Testis (tissue), 2 donors: ENCODE measurements at regions not wholly inside any gene's neighbourhood (a gene's known extent, or its start where the extent isn't known, plus 50 kb on each side); places are given as distances from the start of the nearest gene placed in this dataset.
"Not testable (repeated sequence)": the region's sequence is repeated elsewhere in the genome, so short reads cannot be mapped to it uniquely, and the experiment has no call there.

Source experiments
- DNase-seq: peaks from one replicate; pipeline ENCODE4 v3.0.0-alpha.2; 2019
- H3K27ac ChIP-seq, 2 donors: fragments of 200-600 bp; sonication (generic); one replicate each; pipeline ENCODE4 v1.5.1; 2019
- H3K27me3 ChIP-seq: fragments of 200-600 bp; sonication (generic); one replicate; pipeline ENCODE4 v1.5.1; 2019
- H3K36me3 ChIP-seq: fragments of 200-600 bp; sonication (generic); one replicate; pipeline ENCODE4 v1.5.1; 2017; ENCODE audit warnings: low read depth; ENCODE audit errors: missing control alignments
- H3K4me1 ChIP-seq: fragments of 200-600 bp; sonication (generic); one replicate; pipeline ENCODE4 v1.5.1; 2019
- H3K4me3 ChIP-seq, 2 donors: fragments of 200-600 bp; sonication (generic); one replicate each; pipeline ENCODE4 v1.5.1; 2017 to 2019
- H3K9me3 ChIP-seq: fragments of 200-600 bp; sonication (generic); one replicate; pipeline ENCODE4 v1.5.1; 2017
- CTCF ChIP-seq, 3 experiments: fragments of 450-650 bp in 2 of 3; fragments of 200-600 bp in 1 of 3; sonication (generic) in 1 of 3; IDR thresholded peaks; one replicate each; pipeline ENCODE4 v1.5.1; 2016 to 2019; ENCODE audit warnings: antibody characterized with exemption in 3 of 3, mild to moderate bottlenecking in 2 of 3, moderate library complexity in 1 of 3
- POLR2A ChIP-seq: fragments of 450-650 bp; IDR thresholded peaks from one replicate; pipeline ENCODE4 v1.6.1; 2017; ENCODE audit warnings: antibody characterized with exemption, mild to moderate bottlenecking, moderate library complexity
- WGBS, 2 donors: methylation state at CpG; one replicate each; pipeline ENCODE4 v1.1.5; 2018; 5-methylcytosine and 5-hydroxymethylcytosine counted together
- intact Hi-C: fragments of 100-400 bp; cut with DNase I; formaldehyde crosslinking; loops from one replicate; pipeline ENCODE4 v1.15.1; 2023; ENCODE audit warnings: low total_unique reads

GRCh38 chr1:181251713-181252075 is 163.2 kb downstream of the IER5 start:
- WGBS, 2 donors, result 53 to 68% methylated on average over 6 of the region's 6 CpGs
- intact Hi-C loops, result no loop called here
- H3K4me1 ChIP-seq, result no peaks in the 10 kb centered on the region
- no peak overlapping the region for H3K27ac ChIP-seq
- no peaks in the 10 kb centered on the region for H3K9me3 ChIP-seq
- DNase-seq, result no peak
- H3K4me3 ChIP-seq, result no peak overlapping the region
- no peaks in the 10 kb centered on the region for H3K27me3 ChIP-seq
- no peaks in the 10 kb centered on the region for H3K36me3 ChIP-seq
- no peak for TF ChIP-seq CTCF (IDR thresholded peaks at IDR 0.05)
- no peak for TF ChIP-seq POLR2A

GRCh38 chr1:181253601-181254000 is 165.1 kb downstream of the IER5 start:
- H3K4me1 ChIP-seq, H3K4me3 ChIP-seq, DNase-seq, H3K27ac ChIP-seq, H3K27me3 ChIP-seq, H3K9me3 ChIP-seq, intact Hi-C loops, H3K36me3 ChIP-seq: not testable (repeated sequence)
- WGBS, 2 donors, result 47 to 78% methylated on average over 2 of the region's 2 CpGs

GRCh38 chr1:181255270-181255929 is 166.9 kb downstream of the IER5 start:
- no peaks in the 10 kb centered on the region for H3K36me3 ChIP-seq
- TF ChIP-seq CTCF (IDR thresholded peaks at IDR 0.05) (no peak), POLR2A (no peak)
- 82% methylated on average over 2 of the region's 2 CpGs for WGBS, 2 donors
- H3K27ac ChIP-seq, result no peak overlapping the region
- H3K9me3 ChIP-seq, result no peaks in the 10 kb centered on the region
- H3K4me1 ChIP-seq, result no peaks in the 10 kb centered on the region
- intact Hi-C loops, result no loop called here
- no peak overlapping the region for H3K4me3 ChIP-seq
- DNase-seq, result no peak
- H3K27me3 ChIP-seq, result no peaks in the 10 kb centered on the region

- Histone ChIP-seq H3K4me3 (no peak overlapping the region), H3K27me3 (no peaks in the 10 kb centered on the region), H3K36me3 (no peaks in the 10 kb centered on the region), H3K9me3 (no peaks in the 10 kb centered on the region), H3K4me1 (no peaks in the 10 kb centered on the region), H3K27ac (no peak overlapping the region)
- WGBS, 2 donors, result 80 to 86% methylated on average over 5 of the region's 5 CpGs
- TF ChIP-seq CTCF (IDR thresholded peaks at IDR 0.05), result no peak
- no peak for TF ChIP-seq POLR2A
- intact Hi-C loops, result no loop called here
- no peak for DNase-seq
These were observed 168.6 kb downstream of the IER5 start for GRCh38 chr1:181257117-181257516.

- Histone ChIP-seq H3K9me3 (no peaks in the 10 kb centered on the region), H3K4me1 (no peaks in the 10 kb centered on the region), H3K4me3 (no peak overlapping the region), H3K27ac (no peak overlapping the region), H3K36me3 (no peaks in the 10 kb centered on the region), H3K27me3 (no peaks in the 10 kb centered on the region)
- intact Hi-C loops, result no loop called here
- no peak for TF ChIP-seq CTCF (IDR thresholded peaks at IDR 0.05)
- TF ChIP-seq POLR2A, result no peak
- 61 to 64% methylated on average over 5 of the region's 5 CpGs for WGBS, 2 donors
- DNase-seq, result no peak
These were observed 170.7 kb downstream of the IER5 start for GRCh38 chr1:181259026-181259745.
